GM21381 (cell line): ENCODE measurements at regions not wholly inside any gene's neighbourhood (a gene's known extent, or its start where the extent isn't known, plus 50 kb on each side); places are given as distances from the start of the nearest gene placed in this dataset.

ENCODE experiments used
- ATAC-seq: cut with Tn5 transposase; IDR thresholded peaks from one replicate; pipeline ENCODE4 v1.9.1; 2021; ENCODE audit warnings: mild to moderate bottlenecking, moderate library complexity; ENCODE audit not compliant: unreplicated experiment

GRCh38 chr6:163667372-163668060 lies 253.0 kb downstream of the QKI start:
- ATAC-seq = peak; percentile 97

- ATAC-seq = no peak
These were observed 250.9 kb downstream of the QKI start for GRCh38 chr6:163665464-163665863.

GRCh38 chr6:163663575-163663974 lies 249.1 kb downstream of the QKI start:
- no peak for ATAC-seq

GRCh38 chr6:163662604-163663225 lies 248.2 kb downstream of the QKI start:
- ATAC-seq = no peak

GRCh38 chr6:163661272-163661671 lies 246.8 kb downstream of the QKI start:
- peak; percentile 94 for ATAC-seq

- ATAC-seq = no peak
These were observed 245.3 kb downstream of the QKI start for GRCh38 chr6:163659803-163660202.

GRCh38 chr6:163655217-163656121 lies 241.0 kb downstream of the QKI start:
- no peak for ATAC-seq

- no peak for ATAC-seq
These were observed 237.6 kb downstream of the QKI start for GRCh38 chr6:163651915-163652668.

GRCh38 chr6:163651426-163651825 lies 236.9 kb downstream of the QKI start:
- ATAC-seq = no peak

GRCh38 chr6:163648868-163649267 lies 234.3 kb downstream of the QKI start:
- no peak for ATAC-seq

GRCh38 chr6:163647624-163648023 lies 233.1 kb downstream of the QKI start:
- no peak for ATAC-seq

GRCh38 chr6:163646866-163647265 lies 232.3 kb downstream of the QKI start:
- ATAC-seq = no peak

GRCh38 chr6:163646133-163646532 lies 231.6 kb downstream of the QKI start:
- no peak for ATAC-seq

GRCh38 chr6:163645560-163645959 lies 231.0 kb downstream of the QKI start:
- ATAC-seq = no peak

GRCh38 chr6:163643866-163644265 lies 229.3 kb downstream of the QKI start:
- no peak for ATAC-seq

- ATAC-seq = no peak
These were observed 227.2 kb downstream of the QKI start for GRCh38 chr6:163641706-163642105.

- ATAC-seq = no peak
These were observed 226.1 kb downstream of the QKI start for GRCh38 chr6:163640641-163641040.

- ATAC-seq = peak; percentile 74
These were observed 223.0 kb downstream of the QKI start for GRCh38 chr6:163637524-163637923.

- no peak for ATAC-seq
These were observed 221.3 kb downstream of the QKI start for GRCh38 chr6:163635731-163636364.

GRCh38 chr6:163635315-163635714 lies 220.8 kb downstream of the QKI start:
- ATAC-seq = no peak
